Large intestine (tissue), 3 donors: ENCODE measurements at regions not wholly inside any gene's neighbourhood (a gene's known extent, or its start where the extent isn't known, plus 50 kb on each side); places are given as distances from the start of the nearest gene placed in this dataset.

Experiments
- DNase-seq, 2 donors: peaks; one replicate each; pipeline versions ENCODE4 v3.0.0 to v3.0.0-alpha.2; 2013
- H3K27ac ChIP-seq: one replicate; pipeline ENCODE4 v1.5.1; 2013; ENCODE audit warnings: low read length
- H3K27me3 ChIP-seq: 2 replicates; pipeline ENCODE4 v1.6.1; 2013; ENCODE audit warnings: low read length; ENCODE audit not compliant: control insufficient read depth, insufficient read depth
- H3K36me3 ChIP-seq: 2 replicates; pipeline ENCODE4 v1.6.1; 2013; ENCODE audit warnings: low read length; ENCODE audit not compliant: control insufficient read depth, insufficient read depth
- H3K4me1 ChIP-seq: one replicate; pipeline ENCODE4 v1.6.1; 2013; ENCODE audit warnings: low read length; ENCODE audit not compliant: control insufficient read depth, insufficient read depth
- H3K4me3 ChIP-seq: one replicate; pipeline ENCODE4 v1.5.1; 2013; ENCODE audit warnings: low read length
- H3K9me3 ChIP-seq: one replicate; pipeline ENCODE4 v1.6.1; 2013; ENCODE audit warnings: mild to moderate bottlenecking, low read depth, low read length, moderate library complexity; ENCODE audit not compliant: control insufficient read depth
- WGBS: methylation state at CpG from one replicate; pipeline ENCODE4 v1.1.5; 2013; ENCODE audit warnings: low lambda C conversion rate; ENCODE audit not compliant: insufficient coverage; 5-methylcytosine and 5-hydroxymethylcytosine counted together

- Histone ChIP-seq H3K4me3 (no peak overlapping the region), H3K36me3 (no peaks in the 10 kb centered on the region), H3K4me1 (no peaks in the 10 kb centered on the region), H3K27me3 (peaks cover 5% of the 10 kb centered on the region), H3K27ac (no peak overlapping the region), H3K9me3 (peaks cover 4% of the 10 kb centered on the region)
- WGBS: no CpG with 5 or more reads among the region's 2 CpGs
- DNase-seq: no peak
Measured at GRCh38 chr14:24693983-24694382, 60.0 kb upstream of the GZMB start.

- DNase-seq: no peak
- H3K27ac ChIP-seq: no peak overlapping the region
- H3K4me1 ChIP-seq: no peaks in the 10 kb centered on the region
- no CpG with 5 or more reads among the region's 3 CpGs for whole genome bisulfite sequencing
- no peaks in the 10 kb centered on the region for H3K36me3 ChIP-seq
- H3K4me3 ChIP-seq: no peak overlapping the region
- peaks cover 7% of the 10 kb centered on the region for H3K27me3 ChIP-seq
- peaks cover 4% of the 10 kb centered on the region for H3K9me3 ChIP-seq
Measured at GRCh38 chr14:24693353-24693737, 59.4 kb upstream of the GZMB start.

GRCh38 chr14:24692382-24693352 lies 58.7 kb upstream of the GZMB start:
- WGBS: 80% methylated on average over 1 of the region's 11 CpGs
- Histone ChIP-seq H3K9me3 (peaks cover 4% of the 10 kb centered on the region), H3K4me1 (no peaks in the 10 kb centered on the region), H3K4me3 (no peak overlapping the region), H3K36me3 (no peaks in the 10 kb centered on the region), H3K27ac (no peak overlapping the region), H3K27me3 (peaks cover 7% of the 10 kb centered on the region)
- DNase-seq: no peak

GRCh38 chr14:24690492-24690891 lies 56.5 kb upstream of the GZMB start:
- no CpG with 5 or more reads among the region's 4 CpGs for WGBS
- H3K4me3 ChIP-seq: no peak overlapping the region
- H3K9me3 ChIP-seq: no peaks in the 10 kb centered on the region
- H3K36me3 ChIP-seq: no peaks in the 10 kb centered on the region
- DNase-seq: no peak
- H3K4me1 ChIP-seq: no peaks in the 10 kb centered on the region
- peaks cover 7% of the 10 kb centered on the region for H3K27me3 ChIP-seq
- no peak overlapping the region for H3K27ac ChIP-seq

GRCh38 chr14:24688030-24688658 lies 54.2 kb upstream of the GZMB start:
- H3K27ac ChIP-seq: no peak overlapping the region
- no peaks in the 10 kb centered on the region for H3K9me3 ChIP-seq
- no peaks in the 10 kb centered on the region for H3K36me3 ChIP-seq
- no peaks in the 10 kb centered on the region for H3K4me1 ChIP-seq
- H3K4me3 ChIP-seq: no peak overlapping the region
- 87% methylated on average over 3 of the region's 6 CpGs for WGBS
- H3K27me3 ChIP-seq: peaks cover 7% of the 10 kb centered on the region
- DNase-seq: no peak
